ENCODE measurements at regions not wholly inside any gene's neighbourhood (a gene's known extent, or its start where the extent isn't known, plus 50 kb on each side); places are given as distances from the start of the nearest gene placed in this dataset.

DNA sequence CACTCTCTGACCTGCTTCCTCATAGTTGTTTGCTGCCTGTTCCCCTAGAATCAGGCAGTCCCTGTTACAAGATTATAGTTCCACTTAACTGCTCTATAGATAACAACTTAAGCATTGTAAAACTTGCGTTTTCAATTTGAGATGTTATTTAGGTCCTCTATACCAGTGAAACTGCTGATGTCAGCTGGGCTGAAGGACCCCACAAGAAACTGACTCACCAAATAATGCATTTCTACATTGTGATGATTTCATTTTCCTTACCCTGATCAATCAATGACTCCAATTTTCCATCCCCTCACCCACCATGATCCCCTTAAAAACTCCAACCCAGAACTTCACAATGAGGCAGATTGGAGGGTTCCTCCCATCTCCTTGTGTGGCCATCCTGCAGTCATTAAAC, 280.7 kb downstream of the SLITRK1 start:
- no peak for DNase-seq (ENCODE audit: low read depth)

- DNase-seq (ENCODE audit: low read depth) = no peak
These were observed 290.2 kb downstream of the SLITRK1 start for GRCh38 chr13:83592095-83592494.

- DNase-seq (ENCODE audit: low read depth) = no peak
These were observed 292.5 kb downstream of the SLITRK1 start for GRCh38 chr13:83589814-83590213.

- no peak for DNase-seq (ENCODE audit: low read depth)
These were observed 305.1 kb downstream of the SLITRK1 start for GRCh38 chr13:83577183-83577582.

DNA sequence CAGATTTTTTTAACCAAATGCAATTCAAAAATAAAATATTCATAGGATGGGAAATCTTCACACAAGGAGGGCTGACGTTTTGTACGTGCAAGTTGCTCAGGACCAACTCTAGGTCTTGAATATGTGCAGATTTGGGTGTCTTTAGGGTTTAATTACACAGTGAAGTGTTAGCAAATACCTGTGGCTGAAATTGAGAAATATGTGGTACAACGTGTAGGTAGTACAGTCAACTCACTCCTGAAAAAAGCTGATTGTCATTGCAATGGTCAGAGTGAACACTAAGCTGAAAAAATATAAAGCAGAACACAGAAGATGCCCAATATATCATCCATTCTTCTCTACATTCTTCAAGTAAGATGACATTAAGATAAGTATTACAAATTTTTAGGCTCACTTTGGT, 314.3 kb downstream of the SLITRK1 start:
- no peak for DNase-seq (ENCODE audit: low read depth)

DNA sequence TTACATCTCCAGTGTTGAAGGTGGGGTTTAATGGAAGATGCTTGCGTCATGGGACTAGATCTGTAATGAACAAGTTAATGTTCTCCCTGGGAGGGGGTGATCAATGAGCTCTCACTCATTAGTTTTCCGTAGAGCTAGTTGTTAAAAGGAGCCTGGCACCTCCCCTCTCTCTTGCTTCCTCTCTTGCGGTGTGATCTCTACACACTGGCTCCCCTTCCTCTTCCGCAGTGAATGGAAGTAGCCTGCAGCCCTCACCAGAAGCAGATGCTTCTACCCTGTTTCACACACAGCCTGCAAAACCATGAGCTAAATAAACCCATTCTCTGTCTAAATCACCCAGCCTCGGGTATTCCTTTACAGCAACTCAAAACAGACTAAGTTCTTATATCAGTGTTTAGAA, 318.8 kb downstream of the SLITRK1 start:
- no peak for DNase-seq (ENCODE audit: low read depth)

GRCh38 chr13:83557845-83558244, 324.4 kb downstream of the SLITRK1 start:
- no peak for DNase-seq (ENCODE audit: low read depth)

DNA sequence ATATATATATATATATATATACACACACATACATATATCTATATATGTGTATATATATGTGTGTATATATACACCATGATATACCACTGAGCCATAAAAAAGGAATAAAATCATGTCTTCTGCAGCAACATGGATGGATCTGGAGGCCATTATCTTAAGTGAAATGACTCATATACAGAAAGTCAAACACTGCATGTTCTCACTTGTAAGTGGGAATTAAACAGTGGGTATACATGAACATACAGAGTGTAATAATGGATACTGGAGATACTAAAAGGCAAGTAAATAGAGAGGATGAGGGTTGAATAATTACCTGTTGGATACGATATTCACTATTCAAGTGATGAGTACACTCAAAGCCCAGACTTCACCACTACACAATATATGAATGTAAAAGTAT, 332.6 kb downstream of the SLITRK1 start:
- DNase-seq (ENCODE audit: low read depth) = no peak

GRCh38 chr13:83547043-83547442, 335.2 kb downstream of the SLITRK1 start:
- DNase-seq (ENCODE audit: low read depth) = no peak

DNA sequence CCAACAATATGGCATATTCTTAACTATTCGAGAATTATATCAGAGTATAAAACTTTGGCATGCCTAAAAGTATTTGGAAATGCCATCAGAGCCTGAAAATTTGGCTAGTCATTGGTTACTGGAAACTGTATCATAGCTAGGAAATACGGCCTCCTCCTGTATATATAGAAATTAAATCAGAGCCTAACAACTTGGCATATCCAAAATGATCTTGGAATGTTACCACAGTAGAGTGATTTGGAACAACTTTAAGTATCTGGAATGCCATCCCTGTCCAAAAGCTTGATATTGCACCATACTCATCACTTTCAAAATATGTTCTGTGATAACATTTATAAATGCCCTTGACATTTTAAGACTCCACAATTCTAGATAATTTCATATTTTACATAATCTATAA, 335.8 kb downstream of the SLITRK1 start:
- DNase-seq (ENCODE audit: low read depth) = no peak

- peak; percentile 7 for DNase-seq (ENCODE audit: low read depth)
These were observed 343.6 kb downstream of the SLITRK1 start for GRCh38 chr13:83538636-83539035.

GRCh38 chr13:83536941-83537340, 345.3 kb downstream of the SLITRK1 start:
- DNase-seq (ENCODE audit: low read depth) = no peak

DNA sequence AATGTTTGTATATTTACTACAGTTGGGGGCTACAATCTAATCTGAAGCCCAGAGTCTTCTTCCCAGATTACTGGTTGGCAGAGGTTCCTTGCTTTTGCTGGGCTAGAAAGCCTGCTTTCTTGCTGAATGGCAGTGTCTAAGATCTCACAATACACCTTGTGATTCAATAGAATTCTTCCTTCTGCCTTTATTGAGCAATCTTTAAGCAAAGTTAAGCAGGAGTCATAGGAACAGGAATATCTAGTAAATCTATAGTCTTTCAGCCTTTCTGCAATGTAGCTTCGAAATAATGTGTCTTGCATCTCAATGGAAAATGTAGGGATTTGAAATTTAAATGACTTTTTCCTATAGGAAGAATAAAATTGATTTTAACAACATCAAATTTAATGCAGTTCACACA, 346.1 kb downstream of the SLITRK1 start:
- no peak for DNase-seq (ENCODE audit: low read depth)

DNA sequence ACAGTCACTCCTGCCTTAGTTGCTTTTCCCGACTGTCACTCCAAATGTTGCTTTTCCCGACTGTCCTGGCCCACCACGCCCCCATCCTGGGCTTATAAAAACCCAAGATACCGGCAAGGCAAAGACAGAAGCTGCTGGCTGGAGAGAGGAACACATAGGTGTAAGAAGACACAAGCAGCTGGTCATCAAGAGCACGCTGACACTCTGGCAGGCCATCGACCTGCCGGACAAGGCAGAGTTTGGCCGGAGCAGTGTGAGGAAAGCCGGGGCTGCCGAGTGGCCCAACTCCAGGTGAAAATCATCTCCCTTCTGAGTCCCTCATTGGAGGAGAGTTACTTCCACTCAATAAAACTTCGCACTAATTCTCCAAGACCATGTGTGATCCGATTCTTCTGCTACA, 349.5 kb downstream of the SLITRK1 start:
- DNase-seq (ENCODE audit: low read depth) = no peak

- DNase-seq (ENCODE audit: low read depth) = no peak
These were observed 351.3 kb downstream of the SLITRK1 start for GRCh38 chr13:83531022-83531421.

GRCh38 chr13:83516781-83517180, 365.5 kb downstream of the SLITRK1 start:
- no peak for DNase-seq (ENCODE audit: low read depth)

DNA sequence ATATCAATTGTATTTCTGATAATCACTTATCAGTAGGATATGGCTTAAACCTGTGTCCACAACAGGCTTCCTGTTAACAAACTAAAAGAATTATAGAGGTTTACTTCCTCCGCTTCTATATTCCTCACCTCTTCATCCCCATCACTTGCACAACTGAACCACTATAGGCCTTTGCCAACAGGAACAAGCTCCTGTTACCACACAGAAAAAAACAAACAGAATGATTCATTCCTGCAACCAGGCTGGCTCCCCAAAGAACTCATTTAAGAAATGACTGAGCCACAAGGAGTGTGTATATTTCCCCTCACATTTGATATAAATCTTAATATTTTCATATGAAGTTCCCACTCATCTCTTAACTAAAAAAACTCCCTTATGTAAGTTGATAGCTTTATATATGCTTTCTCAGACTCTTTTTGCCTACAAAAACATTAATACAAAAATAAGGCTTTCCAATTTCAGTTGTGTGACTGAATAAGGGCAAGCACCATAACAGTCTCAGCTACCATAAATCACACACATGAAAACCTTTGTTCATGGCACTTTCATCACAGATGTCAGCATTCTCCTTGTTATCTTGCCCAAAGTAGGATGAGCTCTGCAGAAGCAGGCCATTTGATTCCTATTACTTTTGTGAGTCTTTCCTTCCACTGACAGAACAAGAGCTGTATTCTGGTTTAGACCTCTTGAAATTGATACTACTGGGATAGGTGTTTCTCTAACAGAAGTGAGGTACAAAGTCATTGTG, 366.8 kb downstream of the SLITRK1 start:
- peak; percentile 81 for DNase-seq (ENCODE audit: low read depth)

- no peak for DNase-seq (ENCODE audit: low read depth)
These were observed 373.4 kb downstream of the SLITRK1 start for GRCh38 chr13:83508771-83509301.

DNA sequence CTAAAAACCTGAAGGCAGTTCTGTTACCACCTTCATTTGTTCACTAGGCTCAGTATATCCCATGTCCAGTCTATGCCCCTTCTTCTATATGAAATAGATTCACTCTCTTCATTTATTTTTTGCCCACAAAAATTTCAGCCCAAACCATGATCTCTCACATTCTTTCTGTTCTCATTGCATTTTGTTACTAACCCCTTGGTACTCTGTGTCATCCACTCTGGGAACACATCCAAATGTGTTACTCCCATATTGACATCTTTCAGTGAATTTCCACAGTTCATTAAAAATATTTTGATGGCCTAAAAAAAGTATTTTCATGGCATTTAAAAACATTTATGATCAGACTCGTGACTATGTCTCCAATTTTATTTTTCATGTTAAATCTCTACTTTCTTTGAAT, 378.9 kb downstream of the SLITRK1 start:
- peak; percentile 89 for DNase-seq (ENCODE audit: low read depth)

- peak; percentile 67 for DNase-seq (ENCODE audit: low read depth)
These were observed 383.0 kb downstream of the SLITRK1 start for GRCh38 chr13:83499286-83499685.

DNA sequence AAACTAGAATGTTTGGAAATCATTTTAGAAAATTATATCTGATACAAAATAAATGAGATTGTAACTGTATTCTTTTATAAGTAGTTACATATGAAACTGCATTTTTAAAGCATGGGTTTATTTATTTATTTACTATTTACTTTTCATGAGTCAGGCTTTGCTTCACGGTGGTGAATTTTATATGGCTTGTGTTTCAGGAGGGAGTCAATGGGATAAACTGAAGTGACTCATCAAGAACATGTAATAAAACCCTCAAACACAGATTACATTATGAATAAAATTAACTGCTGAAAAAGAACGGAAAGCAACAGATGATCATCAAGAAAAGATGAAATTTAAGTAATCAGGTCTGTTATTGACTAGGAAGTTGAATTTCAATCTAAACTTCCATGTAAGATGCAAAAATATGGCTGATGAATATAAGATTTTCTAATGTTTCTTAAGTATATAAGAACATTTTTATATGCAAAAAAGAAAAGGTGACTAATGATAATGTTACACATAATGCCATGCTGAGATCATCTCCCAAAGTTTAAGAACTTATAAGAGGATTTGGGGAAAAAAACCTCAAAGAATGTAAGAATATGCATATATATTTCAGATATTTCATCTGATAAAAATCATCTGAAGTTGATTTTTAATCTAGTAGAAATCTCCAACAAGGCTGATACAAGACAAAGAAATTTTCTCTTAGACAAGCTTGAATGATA, 383.6 kb downstream of the SLITRK1 start:
- DNase-seq (ENCODE audit: low read depth) = peak; percentile 92

GRCh38 chr13:83498045-83498444, 384.2 kb downstream of the SLITRK1 start:
- no peak for DNase-seq (ENCODE audit: low read depth)

DNA sequence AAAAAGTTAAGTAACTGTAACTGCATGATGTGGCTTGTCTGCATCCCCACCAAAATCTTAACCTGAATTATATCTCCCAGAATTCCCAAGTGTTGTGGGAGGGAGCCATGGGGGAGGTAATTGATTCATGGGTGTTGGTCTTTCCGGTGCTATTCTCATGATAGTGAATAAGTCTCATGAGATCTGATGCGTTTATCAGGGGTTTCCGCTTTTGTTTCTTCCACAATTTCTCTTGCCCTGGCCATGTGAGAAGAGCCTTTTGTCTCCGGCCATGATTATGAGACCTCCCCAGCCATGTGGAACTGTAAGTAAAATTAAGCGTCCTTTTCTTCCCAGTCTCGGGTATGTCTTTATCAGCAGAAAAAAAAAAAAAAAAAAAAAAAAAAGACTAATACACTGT, 385.8 kb downstream of the SLITRK1 start:
- DNase-seq (ENCODE audit: low read depth) = no peak
